ENCODE measurements at regions not wholly inside any gene's neighbourhood (a gene's known extent, or its start where the extent isn't known, plus 50 kb on each side); places are given as distances from the start of the nearest gene placed in this dataset.
"Not testable (repeated sequence)": the region's sequence is repeated elsewhere in the genome, so short reads cannot be mapped to it uniquely, and the experiment has no call there.

DNA sequence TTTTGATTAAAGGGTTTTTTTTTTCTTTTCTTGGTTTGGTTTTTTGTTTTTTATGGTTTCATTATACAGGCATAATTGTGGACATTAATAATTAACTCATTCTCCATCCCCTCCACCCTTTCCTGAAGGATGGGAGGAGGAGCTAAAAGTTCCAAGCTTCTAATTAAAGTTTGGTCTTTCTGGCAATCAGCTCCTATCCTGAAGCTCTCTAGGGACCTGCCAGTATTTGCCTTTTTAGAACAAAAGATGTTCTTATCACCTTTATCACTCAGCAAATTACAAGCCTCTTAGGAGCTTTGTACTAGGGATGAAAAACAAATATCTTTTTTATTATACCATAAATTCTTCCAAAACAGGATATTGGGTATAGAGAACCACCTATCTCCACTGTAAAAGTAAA is 589.8 kb downstream of the PDHA2 start:
- no peak for DNase-seq (ENCODE audit: low spot score)

DNA sequence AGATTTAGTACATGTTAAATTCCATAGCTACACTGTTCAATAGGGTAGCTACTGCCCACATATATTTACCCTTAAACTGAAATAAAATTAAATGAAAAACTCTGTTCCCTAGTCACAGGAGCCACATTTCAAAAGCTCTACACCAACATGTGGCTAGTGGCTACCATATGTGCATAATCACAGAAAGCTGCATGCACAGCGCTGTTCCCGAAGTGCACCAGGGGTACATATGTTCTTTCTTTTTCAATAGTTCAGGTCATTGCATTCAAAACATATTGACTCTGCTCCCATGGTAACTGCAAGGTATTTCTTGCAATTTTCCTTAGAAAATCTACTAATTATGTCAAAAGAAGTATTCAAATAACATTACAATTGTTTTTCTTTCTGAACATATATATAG is 591.2 kb downstream of the PDHA2 start:
- no peak for DNase-seq (ENCODE audit: low spot score)

DNA sequence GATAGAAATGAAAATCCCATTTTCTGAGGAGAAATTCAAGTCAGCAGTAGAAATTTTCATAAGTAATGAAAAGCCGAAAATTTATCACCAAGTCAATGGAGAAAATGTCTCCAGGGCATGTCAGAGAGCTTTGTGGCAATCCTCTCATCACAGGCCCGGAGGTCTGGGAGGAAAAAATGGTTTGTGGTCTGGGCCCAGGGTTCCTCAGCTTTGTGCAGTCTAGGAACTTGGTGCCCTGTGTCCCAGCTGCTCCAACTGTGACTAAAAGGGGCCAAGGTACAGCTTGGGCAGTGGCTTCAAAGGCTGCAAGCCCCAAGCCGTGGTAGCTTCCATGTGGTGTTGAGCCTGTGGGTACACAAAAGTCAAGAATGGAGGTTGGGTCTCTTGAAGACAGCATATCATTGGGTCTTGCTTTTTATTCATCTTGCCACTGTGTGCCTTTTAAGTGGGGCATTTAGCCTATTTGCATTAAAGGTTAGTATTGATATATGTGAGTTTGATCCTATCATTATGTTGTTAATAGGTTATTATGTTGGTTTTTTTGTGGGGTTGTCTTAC is 608.5 kb downstream of the PDHA2 start:
- DNase-seq (ENCODE audit: low spot score) = no peak

DNA sequence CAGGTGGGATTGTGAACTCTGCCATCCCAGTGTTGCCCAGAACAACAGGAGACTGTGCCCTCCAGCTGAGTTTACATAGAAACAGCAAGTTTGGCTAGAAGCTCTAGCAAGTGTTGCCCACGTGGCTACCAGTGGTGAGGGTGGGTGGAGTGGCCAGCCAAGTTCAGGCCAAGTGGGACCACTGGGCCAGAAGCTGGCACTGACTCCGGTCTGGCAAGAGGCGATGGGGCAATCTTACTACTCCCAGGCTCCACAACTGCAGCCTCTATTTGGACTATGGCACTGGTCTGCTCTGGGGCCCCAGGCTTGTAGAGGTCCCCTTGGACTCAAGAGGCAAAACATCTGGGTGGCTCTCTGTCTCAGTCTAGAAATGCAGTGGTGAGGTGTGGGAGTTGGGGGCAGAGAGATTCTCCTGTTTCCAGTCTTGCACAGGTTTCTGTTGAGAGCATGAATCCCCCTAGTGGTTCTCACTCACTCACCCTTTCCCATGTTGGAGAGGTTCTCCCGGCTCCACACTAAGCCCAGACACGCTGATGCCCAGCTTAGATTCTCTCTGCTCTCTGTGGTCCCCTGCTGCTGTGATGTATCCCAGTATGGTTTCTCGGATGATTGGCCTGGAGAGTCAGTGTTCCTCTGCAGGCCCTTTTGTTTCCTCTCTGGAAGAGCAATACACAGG is 615.3 kb downstream of the PDHA2 start:
- DNase-seq (ENCODE audit: low spot score) = no peak

DNA sequence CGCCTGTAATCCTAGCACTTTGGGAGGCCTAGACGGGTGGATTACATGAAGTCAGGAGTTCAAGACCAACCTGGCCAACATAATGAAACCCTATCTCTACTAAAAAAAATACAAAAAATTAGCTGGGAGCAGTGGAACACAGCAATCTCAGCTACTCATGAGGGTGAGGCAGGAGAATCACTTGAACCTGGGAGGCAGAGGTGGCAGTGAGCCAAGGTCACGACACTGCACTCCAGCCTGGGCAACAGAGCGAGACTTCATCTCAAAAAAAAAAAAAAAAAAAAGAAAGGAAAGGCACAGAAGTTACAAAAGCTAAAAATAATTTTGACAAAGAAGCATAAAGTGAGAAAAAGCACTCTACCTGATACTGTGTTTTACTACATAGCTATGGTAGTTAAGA is 618.1 kb downstream of the PDHA2 start:
- not testable (repeated sequence) for DNase-seq (ENCODE audit: low spot score)

DNA sequence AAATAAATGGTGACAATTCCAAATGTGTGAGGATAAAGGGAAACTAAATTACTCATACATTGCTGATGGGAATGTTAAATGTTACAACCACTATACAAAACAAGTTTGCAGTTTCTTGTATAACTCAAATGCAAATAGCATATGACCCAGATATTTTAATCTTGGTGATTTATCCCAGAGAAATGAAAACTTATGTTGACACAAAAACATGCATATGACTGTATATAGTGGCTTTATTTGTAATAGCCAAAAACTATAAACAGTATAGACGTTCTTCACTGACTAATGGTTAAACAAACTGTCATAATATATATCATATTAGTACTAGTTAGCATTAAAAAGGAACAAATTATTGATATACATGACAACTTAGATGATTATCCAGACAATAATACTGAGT is 619.2 kb downstream of the PDHA2 start:
- no peak for DNase-seq (ENCODE audit: low spot score)

DNA sequence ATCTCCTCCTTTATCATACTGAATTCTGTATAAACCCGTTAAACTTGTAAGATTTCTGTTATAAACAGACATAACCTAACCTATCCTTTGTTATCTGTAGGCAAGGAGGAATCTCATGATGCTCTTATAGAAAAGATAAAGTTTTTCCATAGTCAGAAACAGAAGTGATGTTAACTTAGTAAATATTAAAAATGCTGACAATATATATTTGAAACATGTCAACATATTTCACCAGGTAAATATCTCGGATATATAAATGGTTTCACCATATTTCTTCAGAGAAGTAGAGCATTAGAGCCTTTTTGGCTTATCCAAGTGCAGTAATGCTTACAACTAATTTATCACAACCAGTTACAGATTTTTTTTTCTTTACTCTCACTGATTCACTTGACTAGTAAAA is 625.9 kb downstream of the PDHA2 start:
- DNase-seq (ENCODE audit: low spot score) = no peak

DNA sequence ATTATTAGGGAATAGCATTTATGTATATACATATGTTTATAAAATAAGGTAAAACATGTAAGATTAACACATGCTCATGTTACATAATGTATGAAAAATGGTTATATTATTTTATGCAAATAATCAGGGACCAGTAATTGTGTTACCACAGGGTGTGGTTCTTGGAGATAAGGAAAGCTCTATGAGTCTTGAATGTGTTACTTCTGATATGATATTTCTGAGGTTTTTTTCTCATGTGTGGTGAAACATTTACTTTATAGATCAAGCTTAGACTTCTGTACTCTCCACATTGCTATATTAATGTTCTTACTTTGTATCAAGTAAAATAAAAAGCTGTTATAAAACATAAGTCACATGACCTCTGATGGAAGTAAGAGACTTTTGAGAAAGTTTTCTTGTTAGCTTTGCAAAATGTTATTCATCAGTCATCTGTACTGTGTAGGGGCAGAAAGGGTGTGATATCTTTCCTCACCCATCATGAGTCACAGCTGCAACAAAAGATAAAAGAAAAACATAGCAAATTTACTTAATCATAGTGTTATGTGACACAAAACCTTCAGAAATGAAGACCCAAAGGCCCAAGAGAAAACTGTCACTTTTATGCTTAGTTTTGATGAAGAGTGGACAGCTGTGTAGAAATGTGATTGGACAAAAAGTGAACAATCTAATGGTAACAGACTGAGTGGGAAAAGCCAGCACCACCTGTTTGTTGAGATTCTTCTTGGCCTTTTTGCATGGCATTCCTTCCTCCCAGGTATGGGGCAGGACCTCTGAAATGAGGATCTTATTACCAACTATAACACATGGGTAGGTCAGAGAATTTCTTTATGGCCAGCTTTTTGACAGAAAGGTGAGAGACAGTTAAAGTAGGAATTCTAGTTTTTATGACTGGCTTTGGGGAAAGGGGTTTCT is 632.3 kb downstream of the PDHA2 start:
- no peak for DNase-seq (ENCODE audit: low spot score)

DNA sequence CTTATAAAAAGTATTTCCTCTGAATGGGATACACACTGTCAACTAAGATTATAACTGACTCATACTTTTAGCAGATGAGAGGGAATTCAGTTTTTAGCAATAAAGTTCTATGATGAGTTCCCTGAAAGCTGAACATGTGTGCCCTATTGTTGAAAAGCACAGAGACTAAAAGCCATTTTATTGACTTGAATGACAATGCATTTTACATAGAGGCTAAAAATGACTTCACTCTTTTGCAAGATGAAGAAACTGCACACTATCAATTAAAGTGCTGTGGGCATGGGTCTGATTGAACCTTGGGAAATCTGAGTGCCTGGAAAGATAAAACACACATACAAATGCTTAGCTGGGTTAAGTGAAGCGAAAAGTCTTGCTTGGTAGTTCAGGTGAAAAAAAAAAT is 633.4 kb downstream of the PDHA2 start:
- DNase-seq (ENCODE audit: low spot score) = no peak

DNA sequence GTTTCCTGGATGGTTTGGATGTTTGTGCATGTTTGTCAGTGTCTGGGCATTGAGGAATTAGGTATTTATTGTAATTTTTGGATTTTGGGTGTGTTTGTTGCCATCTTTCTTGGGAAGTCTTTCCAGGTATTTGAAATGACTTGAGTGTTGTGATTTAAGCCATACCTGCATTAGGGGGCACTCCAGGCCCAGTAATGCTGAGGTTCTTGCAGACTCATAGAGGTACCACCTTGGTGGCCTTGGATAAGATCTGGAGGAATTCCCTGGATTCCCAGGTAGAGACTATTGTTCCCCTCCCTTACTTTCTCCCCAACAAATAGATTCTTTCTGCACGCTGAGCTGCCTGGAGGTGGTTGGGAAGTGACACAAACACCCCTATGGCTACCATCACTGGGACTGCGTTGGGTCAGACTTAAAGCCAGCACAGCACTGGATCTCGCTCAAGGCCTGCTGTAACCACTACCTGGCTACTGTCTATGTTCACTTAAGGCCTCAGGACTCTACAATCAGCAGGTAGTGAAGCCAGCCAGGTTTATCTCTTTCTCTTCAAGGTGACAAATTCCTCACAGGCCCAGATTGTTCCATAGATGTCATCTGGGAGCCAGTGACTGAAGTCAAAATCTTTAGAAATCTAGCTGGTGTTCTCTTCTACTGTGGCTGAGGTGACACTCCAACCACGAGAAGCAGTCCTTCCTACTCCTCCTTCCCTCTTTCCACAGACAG is 643.6 kb downstream of the PDHA2 start:
- DNase-seq (ENCODE audit: low spot score) = no peak

DNA sequence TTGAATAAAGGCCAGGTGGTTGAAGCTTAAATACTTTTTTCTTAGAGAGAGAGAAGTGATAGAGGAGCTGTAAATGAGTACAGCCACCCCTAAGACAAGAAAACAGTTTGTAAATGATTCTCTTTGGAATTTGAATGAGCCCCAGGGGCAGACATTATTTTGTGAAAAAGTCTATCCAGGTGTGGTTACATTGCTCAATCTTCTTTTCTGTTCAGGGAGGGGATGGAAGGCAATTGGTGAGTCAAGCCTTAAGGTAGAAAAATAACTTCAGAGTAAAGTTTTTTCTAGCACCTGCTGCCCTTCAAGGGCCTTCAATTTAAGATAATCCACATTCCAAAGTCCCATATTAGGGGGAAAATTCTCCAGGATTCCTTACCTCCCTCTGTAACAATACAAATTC is 646.7 kb downstream of the PDHA2 start:
- DNase-seq (ENCODE audit: low spot score) = no peak

DNA sequence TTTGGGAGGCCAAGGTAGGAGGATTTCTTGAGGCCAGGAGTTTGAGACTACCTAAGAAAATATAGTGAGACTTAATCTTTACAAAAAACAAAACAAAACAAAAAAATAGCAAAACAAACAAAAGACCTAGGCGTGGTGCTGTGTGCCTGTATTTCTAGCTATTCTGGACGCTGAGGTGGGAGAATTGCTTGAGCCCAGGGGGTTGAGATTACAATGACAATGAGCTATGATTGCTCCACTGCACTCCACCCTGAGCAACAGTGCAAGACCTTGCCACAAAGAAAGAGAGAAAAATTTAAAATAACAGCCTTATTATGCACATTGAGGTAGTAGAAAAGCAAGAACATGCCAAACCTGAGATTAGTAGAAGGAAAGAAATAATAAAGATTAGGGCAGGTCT is 657.7 kb downstream of the PDHA2 start:
- no peak for DNase-seq (ENCODE audit: low spot score)

DNA sequence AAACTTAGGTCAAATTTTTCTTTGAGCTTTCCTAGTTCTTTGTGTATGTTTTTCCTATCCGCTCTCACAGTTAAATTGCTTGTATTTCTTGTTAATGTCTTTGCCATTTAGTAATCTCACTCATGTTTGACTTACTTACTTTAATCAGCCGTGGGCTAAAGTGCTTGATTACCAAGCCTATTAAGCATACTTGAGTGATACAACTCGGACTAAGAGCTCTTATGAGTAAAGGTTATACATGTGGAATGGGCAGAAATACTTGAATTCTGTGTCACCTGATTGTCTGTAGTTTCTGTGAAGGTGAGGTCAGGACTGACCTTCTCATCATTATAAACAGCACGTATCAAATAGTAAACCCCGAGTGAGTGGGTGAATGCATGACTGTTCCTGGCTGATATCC is 664.5 kb downstream of the PDHA2 start:
- no peak for DNase-seq (ENCODE audit: low spot score)

DNA sequence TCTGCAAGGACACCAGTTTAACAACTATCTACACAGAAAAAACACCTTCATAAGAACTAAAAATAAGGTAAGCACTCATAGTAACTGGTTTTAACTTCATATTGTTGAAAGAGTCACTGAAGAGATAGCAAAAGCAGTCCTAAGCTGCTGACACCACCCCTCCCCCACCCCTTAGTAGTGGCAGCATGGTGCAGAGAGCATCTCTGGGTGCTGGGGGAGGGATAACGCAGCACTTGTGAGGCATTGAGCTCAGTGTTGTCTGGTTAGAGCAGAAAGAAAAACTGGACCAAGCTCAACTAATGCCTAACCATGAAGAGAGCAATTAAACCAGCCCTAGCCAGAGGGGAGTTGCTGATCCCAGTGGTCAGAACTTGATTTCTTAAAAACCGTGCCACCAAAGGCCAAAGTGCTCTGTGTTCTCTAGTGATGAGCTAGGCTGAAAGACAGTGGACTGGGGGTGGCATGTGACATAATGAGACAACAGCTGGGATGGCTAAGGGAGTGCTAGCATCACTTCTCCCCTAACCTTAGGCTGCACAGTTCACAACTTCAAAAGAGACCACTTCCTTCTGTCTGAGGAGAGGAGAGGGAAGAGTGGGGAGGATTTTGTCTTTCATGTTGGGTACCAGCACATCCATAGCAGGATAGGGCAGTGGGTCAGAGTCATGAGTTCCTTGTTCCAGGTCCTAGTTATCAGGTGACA is 669.3 kb downstream of the PDHA2 start:
- no peak for DNase-seq (ENCODE audit: low spot score)

DNA sequence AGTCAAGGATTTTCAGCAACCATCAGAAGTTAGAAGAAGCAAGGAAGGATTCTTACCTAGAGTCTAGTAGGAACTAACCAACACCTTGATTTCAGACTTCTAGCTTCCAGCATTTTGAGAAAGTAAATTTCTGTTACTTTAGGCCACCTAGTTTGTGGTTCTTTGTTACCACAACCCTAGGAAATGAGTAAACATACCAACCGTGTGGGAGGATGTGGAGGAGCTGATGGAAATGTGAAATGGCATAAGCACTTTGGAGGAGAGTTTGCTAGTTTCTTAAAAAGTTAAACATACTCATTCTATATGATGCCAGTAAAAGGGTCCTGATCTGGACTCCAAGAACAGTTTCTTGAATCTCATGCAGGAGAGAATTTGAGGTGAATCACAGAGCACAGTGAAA is 679.4 kb downstream of the PDHA2 start:
- DNase-seq (ENCODE audit: low spot score) = no peak

DNA sequence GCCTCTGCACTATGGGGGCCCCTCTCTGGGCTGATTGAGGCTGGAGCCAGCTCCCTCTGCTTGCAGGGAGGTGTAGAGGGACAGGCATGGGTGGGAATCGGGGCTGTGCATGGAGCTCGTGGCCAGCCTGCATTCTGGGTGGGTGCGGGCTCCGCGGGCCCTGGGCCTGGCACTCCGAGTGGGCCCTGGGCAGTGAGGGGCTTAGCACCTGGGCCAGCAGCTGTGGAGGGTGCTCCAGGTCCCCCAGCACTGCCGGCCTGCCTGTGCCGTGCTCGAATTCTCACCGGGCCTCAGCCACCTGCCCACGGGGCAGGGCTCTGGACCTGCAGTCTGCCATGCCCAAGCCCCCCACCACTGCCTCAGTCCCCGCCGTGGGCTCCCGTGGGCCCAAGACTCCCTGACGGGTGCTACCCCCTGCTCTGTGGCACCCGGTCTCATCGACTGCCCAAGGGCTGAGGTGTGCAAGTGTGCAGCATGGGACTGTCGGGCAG is 681.2 kb downstream of the PDHA2 start:
- DNase-seq (ENCODE audit: low spot score) = no peak

DNA sequence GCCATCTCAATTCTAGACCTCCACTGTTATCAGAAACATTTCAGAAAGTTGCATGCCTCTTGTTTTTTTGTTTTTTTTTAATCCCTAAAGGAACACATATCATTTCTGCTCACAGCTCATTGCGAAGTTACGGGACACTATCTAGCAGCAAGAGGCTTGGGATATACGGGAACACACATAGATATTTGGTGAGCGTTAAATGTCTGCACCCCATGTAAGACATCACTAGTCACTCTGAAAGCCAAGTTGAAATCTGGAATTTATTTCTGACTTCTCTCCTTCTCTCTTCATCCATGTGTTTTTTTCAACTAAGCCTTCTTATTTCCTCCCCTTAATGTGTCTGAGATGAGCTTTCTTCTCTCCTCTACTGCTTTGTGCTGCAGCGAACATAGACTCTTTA is 683.7 kb downstream of the PDHA2 start:
- no peak for DNase-seq (ENCODE audit: low spot score)

DNA sequence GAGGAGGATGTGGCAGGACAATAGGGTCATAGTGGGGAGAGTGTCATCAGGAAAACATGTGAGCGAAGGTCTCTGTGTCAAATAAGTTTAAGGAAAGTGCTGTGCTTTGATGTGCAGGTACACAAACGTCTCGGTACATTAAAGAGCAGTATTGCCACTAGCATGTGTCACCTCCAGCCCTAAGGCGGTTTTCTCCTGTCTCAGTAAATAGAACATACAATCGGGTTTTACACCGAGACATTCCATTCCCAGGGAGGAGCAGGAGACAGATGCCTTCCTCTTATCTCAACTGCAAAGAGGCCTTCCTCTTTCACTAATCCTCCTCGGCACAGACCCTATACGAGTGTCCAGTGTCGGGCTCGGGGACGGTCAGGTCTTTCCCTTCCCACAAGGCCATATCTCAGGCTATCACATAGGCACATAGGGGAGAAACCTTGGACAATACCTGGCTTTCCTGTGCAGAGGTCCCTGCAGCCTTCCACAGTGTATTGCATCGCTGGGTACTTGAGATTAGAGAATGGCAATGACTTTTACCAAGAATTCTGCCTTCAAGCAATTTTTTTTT is 684.5 kb downstream of the PDHA2 start:
- no peak for DNase-seq (ENCODE audit: low spot score)

DNA sequence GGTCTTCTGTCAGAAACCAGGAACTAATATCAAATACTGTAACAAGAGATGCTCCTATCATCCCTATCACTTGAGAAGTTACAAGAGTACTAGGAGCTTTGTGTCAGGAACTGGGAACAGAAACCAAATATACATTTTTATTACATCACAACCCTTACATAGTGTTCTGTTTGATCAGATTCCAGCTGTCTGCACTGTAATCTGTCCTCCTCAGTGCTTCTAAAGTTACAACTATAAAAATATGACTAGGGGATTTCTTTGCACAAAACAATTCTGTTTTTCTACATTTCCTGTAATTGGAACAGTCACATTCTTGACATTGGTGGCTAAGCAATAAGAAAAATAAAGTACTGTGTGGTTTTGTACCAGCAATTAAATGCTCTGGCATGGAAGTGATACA is 686.0 kb downstream of the PDHA2 start:
- no peak for DNase-seq (ENCODE audit: low spot score)

DNA sequence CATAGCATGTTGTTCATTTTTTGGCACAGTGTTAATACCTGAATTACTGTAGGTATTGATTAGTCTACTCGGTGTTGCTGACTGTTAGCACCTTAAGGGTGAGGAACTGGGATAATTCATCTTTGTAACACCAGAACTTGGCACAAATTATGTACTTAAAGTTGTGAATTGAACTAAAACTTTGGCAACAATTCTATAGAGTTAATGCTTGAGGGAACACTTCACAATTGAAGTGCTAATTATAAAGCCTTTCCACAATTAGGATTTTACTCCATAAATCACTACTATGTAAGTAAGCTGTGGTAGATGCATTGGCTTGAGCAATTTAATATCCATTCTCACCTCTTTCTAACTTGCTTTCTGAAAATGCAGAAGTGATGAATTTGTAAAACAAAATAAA is 686.7 kb downstream of the PDHA2 start:
- DNase-seq (ENCODE audit: low spot score) = no peak

DNA sequence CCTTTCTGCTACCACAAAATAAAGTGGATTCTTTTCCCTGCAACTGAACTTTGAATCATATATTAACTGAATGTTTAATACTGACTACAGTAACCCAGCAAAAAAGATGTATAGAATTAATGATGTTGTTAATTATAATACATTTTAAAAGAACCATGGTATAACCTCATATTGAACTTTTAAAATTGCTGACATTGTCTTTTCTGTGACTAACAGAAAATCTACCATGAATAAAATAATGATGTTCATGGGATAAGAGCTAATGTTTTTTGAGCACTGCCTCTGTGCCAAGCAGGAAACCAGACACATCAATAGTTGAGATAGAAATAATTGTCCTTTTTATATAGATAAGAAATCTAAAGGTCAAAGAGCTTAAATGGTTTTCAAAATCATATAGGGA is 691.9 kb downstream of the PDHA2 start:
- DNase-seq (ENCODE audit: low spot score) = no peak

DNA sequence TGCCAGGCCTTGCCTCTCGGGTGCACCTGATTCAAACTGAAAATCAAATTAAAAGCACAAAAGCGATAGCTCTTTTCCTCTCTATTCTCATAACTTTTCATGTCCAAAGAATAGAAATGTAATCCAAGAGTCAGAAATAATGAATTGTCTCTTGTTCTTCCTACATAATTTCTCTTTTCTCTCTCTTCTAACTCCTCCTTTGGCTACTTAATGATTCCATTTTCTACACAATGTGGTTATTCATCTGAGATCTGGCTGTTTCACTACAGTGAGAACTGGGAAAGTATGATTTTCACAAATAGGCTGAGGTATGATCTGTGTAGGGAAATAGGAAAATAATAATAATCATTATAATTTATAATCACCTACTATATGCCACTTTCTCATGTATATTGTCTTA is 703.5 kb downstream of the PDHA2 start:
- DNase-seq (ENCODE audit: low spot score) = no peak
